ENCODE measurements at regions not wholly inside any gene's neighbourhood (a gene's known extent, or its start where the extent isn't known, plus 50 kb on each side); places are given as distances from the start of the nearest gene placed in this dataset.
"Not testable (repeated sequence)": the region's sequence is repeated elsewhere in the genome, so short reads cannot be mapped to it uniquely, and the experiment has no call there.

GRCh38 chr2:8133913-8134472 is 547.9 kb upstream of the ID2 start:
- DNase-seq (ENCODE audit: low read depth, low spot score): no peak

- no peak for DNase-seq (ENCODE audit: low read depth, low spot score)
Measured at GRCh38 chr2:8134473-8134932, 547.4 kb upstream of the ID2 start.

GRCh38 chr2:8134985-8135682 is 546.7 kb upstream of the ID2 start:
- no peak for DNase-seq (ENCODE audit: low read depth, low spot score)

- no peak for DNase-seq (ENCODE audit: low read depth, low spot score)
Measured at GRCh38 chr2:8137801-8138200, 544.1 kb upstream of the ID2 start.

- no peak for DNase-seq (ENCODE audit: low read depth, low spot score)
Measured at GRCh38 chr2:8138525-8138922, 543.3 kb upstream of the ID2 start.

GRCh38 chr2:8138923-8139667 is 542.8 kb upstream of the ID2 start:
- no peak for DNase-seq (ENCODE audit: low read depth, low spot score)

- no peak for DNase-seq (ENCODE audit: low read depth, low spot score)
Measured at GRCh38 chr2:8139668-8140200, 542.1 kb upstream of the ID2 start.

GRCh38 chr2:8141079-8141707 is 540.7 kb upstream of the ID2 start:
- no peak for DNase-seq (ENCODE audit: low read depth, low spot score)

- no peak for DNase-seq (ENCODE audit: low read depth, low spot score)
Measured at GRCh38 chr2:8141780-8142179, 540.1 kb upstream of the ID2 start.

GRCh38 chr2:8142461-8142860 is 539.4 kb upstream of the ID2 start:
- DNase-seq (ENCODE audit: low read depth, low spot score): no peak

- DNase-seq (ENCODE audit: low read depth, low spot score): no peak
Measured at GRCh38 chr2:8144131-8144631, 537.7 kb upstream of the ID2 start.

- no peak for DNase-seq (ENCODE audit: low read depth, low spot score)
Measured at GRCh38 chr2:8144785-8145184, 537.1 kb upstream of the ID2 start.

- DNase-seq (ENCODE audit: low read depth, low spot score): not testable (repeated sequence)
Measured at GRCh38 chr2:8145375-8145774, 536.5 kb upstream of the ID2 start.

GRCh38 chr2:8146132-8147005 is 535.5 kb upstream of the ID2 start:
- DNase-seq (ENCODE audit: low read depth, low spot score): no peak

- no peak for DNase-seq (ENCODE audit: low read depth, low spot score)
Measured at GRCh38 chr2:8148260-8149006, 533.4 kb upstream of the ID2 start.

- no peak for DNase-seq (ENCODE audit: low read depth, low spot score)
Measured at GRCh38 chr2:8149007-8149405, 532.9 kb upstream of the ID2 start.

- DNase-seq (ENCODE audit: low read depth, low spot score): no peak
Measured at GRCh38 chr2:8149985-8150539, 531.8 kb upstream of the ID2 start.

GRCh38 chr2:8151888-8152287 is 530.0 kb upstream of the ID2 start:
- no peak for DNase-seq (ENCODE audit: low read depth, low spot score)

- DNase-seq (ENCODE audit: low read depth, low spot score): no peak
Measured at GRCh38 chr2:8152392-8153257, 529.2 kb upstream of the ID2 start.

Data from iPS DF 19.7 (cell line).